A549 (cell line): ENCODE measurements at regions not wholly inside any gene's neighbourhood (a gene's known extent, or its start where the extent isn't known, plus 50 kb on each side); places are given as distances from the start of the nearest gene placed in this dataset.

Experiments
- BHLHE40 ChIP-seq: IDR thresholded peaks from 2 replicates; pipeline ENCODE4 v1.6.1; 2012; ENCODE audit warnings: low read depth, low read length, inconsistent platforms
- CBX2 ChIP-seq: fragments of 200-600 bp; sonication (generic); IDR thresholded peaks from 2 replicates; pipeline ENCODE4 v1.6.1; 2016; ENCODE audit warnings: low read depth, mild to moderate bottlenecking, borderline replicate concordance
- CEBPB ChIP-seq, 2 experiments: fragments of >200 bp in 1 of 2; sonication (Bioruptor Twin) in 1 of 2; formaldehyde crosslinking in 1 of 2; IDR thresholded peaks; 2 replicates each; pipeline ENCODE4 v1.6.1; 2012 to 2016
- CTCF ChIP-seq: fragments of >200 bp; sonication (Bioruptor Twin); formaldehyde crosslinking; IDR thresholded peaks from 3 replicates; pipeline ENCODE4 v1.5.1; 2016
- MAFK ChIP-seq: fragments of 450-650 bp; IDR thresholded peaks from 2 replicates; pipeline ENCODE4 v1.6.1; 2014; ENCODE audit not compliant: partially characterized antibody
- NFE2L2 ChIP-seq: fragments of 150-350 bp; conservative IDR thresholded peaks from 2 replicates; pipeline ENCODE4 v1.6.1; 2014; ENCODE audit warnings: low read length
- NR3C1 ChIP-seq: fragments of >200 bp; sonication (Bioruptor Twin); formaldehyde crosslinking; IDR thresholded peaks from 3 replicates; pipeline ENCODE4 v1.6.1; 2017
- POLR2A ChIP-seq: IDR thresholded peaks from 2 replicates; pipeline ENCODE4 v1.6.1; 2012; ENCODE audit warnings: mild to moderate bottlenecking, low read length
- RFX5 ChIP-seq: fragments of 450-650 bp; IDR thresholded peaks from 2 replicates; pipeline ENCODE4 v1.7.1; 2014; ENCODE audit warnings: antibody characterized with exemption, mild to moderate bottlenecking, moderate library complexity
- USF2 ChIP-seq: fragments of 450-650 bp; IDR thresholded peaks from 2 replicates; pipeline ENCODE4 v1.6.1; 2014; ENCODE audit warnings: antibody characterized with exemption

GRCh38 chr9:32117291-32117690 is 267.2 kb upstream of the ACO1 start:
- TF ChIP-seq USF2 (no peak), CBX2 (no peak), CTCF (no peak), NFE2L2 (no peak), POLR2A (no peak), RFX5 (no peak), NR3C1 (no peak), BHLHE40 (no peak), CEBPB (IDR thresholded peaks at IDR 0.05) (no peak), MAFK (no peak)
